Uterus (tissue), 2 donors: ENCODE measurements at regions not wholly inside any gene's neighbourhood (a gene's known extent, or its start where the extent isn't known, plus 50 kb on each side); places are given as distances from the start of the nearest gene placed in this dataset.

Experiments used
- CTCF ChIP-seq, 4 experiments: fragments of 200-600 bp in 2 of 4; fragments of 450-650 bp in 2 of 4; sonication (generic) in 2 of 4; IDR thresholded peaks; one replicate each; pipeline ENCODE4 v1.5.1; 2016 to 2019; ENCODE audit warnings: antibody characterized with exemption in 4 of 4, mild to moderate bottlenecking in 2 of 4, moderate library complexity in 1 of 4
- POLR2A ChIP-seq, 2 donors: fragments of 450-650 bp; IDR thresholded peaks; one replicate each; pipeline ENCODE4 v1.6.1; 2016; ENCODE audit warnings: antibody characterized with exemption in 2 of 2, mild to moderate bottlenecking in 1 of 2, moderate library complexity in 1 of 2

DNA sequence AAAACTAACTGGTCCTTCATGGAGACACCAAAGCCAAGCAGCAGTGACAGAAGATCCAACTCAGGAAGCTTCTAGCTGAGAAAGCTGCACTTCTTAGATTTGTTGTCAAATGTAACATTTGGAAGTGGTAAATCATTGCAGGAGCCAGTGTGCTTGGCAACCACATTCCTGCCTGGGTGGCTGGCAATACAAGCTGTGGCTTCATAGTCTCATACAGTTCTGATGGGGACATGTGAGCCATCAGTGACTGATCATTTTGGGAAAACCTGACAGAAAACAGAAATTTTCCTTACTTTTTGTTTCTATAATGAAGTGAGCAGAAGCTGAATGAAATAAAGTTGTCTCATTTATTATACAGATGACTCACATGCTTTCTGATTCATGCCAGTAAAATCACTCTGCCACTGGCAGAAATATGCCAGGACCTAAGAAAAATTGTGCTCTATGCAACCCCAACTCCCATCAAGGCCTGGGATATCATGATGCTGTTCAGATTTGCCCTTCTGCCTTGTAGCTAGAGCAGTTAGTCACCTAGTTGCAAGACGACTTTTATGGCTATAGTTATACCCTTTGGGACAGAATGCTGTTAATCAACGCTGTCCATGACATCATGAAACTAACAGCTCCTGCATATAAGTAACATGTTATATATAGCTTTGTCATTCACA, 508.1 kb downstream of the ADCYAP1 start:
- TF ChIP-seq CTCF (IDR thresholded peaks at IDR 0.05) (no peak), POLR2A (IDR thresholded peaks at IDR 0.05) (no peak)
